ENCODE measurements at regions not wholly inside any gene's neighbourhood (a gene's known extent, or its start where the extent isn't known, plus 50 kb on each side); places are given as distances from the start of the nearest gene placed in this dataset.
A peak's percentile ranks its signal among the peaks of the same experiment; 100 is the strongest.

DNA sequence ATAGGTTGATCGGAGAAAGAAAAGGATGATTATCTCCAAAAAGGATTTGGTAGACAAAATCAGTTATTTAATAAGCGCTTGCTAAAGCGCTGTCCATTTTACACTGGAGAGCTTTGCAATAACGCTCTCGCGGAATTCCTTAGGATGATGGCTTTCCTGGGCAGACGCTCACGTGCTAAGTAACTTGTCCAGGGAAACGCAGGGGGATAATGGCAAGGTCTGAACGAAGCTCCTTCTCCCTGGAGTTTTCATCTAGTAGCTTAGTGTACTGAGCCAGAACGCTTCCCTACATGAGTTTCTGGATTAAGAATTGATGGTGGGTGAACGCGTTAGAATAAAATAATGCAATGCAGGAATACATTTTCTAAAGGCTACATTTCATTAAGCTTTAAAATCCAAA, 739.5 kb upstream of the SALL3 start:
- Histone ChIP-seq H3K27me3 (no peaks in the 10 kb centered on the region), H3K27ac (no peak overlapping the region), H3K36me3 (no peaks in the 10 kb centered on the region), H3K4me3 (no peak overlapping the region), H3K4me1 (peaks cover 0 to 6% (median 0%) of the 10 kb centered on the region in 12 donors), H3K9me3 (no peaks in the 10 kb centered on the region)
- DNase-seq (no peak), ATAC-seq (no peak)
- intact Hi-C loops (cut with DNase I): no loop called here
- WGBS, 4 donors: 69 to 88% (median 85%) methylated on average over 13 of the region's 13 CpGs
- no peak for TF ChIP-seq POLR2A (IDR thresholded peaks at IDR 0.05)
- TF ChIP-seq, protein P1, sequence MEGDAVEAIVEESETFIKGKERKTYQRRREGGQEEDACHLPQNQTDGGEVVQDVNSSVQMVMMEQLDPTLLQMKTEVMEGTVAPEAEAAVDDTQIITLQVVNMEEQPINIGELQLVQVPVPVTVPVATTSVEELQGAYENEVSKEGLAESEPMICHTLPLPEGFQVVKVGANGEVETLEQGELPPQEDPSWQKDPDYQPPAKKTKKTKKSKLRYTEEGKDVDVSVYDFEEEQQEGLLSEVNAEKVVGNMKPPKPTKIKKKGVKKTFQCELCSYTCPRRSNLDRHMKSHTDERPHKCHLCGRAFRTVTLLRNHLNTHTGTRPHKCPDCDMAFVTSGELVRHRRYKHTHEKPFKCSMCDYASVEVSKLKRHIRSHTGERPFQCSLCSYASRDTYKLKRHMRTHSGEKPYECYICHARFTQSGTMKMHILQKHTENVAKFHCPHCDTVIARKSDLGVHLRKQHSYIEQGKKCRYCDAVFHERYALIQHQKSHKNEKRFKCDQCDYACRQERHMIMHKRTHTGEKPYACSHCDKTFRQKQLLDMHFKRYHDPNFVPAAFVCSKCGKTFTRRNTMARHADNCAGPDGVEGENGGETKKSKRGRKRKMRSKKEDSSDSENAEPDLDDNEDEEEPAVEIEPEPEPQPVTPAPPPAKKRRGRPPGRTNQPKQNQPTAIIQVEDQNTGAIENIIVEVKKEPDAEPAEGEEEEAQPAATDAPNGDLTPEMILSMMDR (IDR thresholded peaks at IDR 0.05): no peak

DNA sequence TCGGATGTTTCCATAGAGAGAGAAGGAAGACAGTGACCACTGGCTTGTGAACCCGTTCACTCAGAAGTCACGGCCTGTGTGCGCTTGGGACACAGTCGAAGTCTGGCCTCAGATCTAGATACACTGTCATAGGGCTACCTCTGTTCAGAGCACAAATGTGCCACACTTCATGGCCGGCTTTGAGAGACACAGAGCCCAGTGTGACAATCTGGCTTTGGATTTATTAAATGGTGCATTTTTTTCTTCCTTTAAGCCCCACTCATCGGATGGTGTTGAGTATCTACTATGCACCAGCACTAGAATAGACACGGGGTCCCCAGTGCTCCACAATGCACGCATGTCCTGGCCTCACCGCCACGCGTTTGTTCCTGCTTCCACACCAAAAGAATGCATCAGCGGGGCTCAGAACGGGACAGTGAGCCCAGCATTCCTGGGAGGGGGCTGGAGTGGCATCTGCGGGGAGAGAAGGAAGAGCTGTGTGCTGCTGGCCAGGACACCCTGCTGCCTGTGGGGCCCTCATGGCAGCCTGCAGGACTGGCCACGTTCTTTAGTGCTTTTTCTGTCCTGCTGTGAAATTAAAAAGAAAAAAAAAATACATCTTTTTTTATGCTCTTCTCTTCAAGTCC, 738.9 kb upstream of the SALL3 start:
- H3K4me1 ChIP-seq: peaks cover 0 to 6% (median 0%) of the 10 kb centered on the region in 12 donors
- DNase-seq (no peak), ATAC-seq (no peak)
- WGBS, 4 donors: 52 to 67% (median 61%) methylated on average over 16 of the region's 16 CpGs
- H3K9me3 ChIP-seq: no peaks in the 10 kb centered on the region
- no peaks in the 10 kb centered on the region for H3K27me3 ChIP-seq
- intact Hi-C loops (cut with DNase I): no loop called here
- no peak overlapping the region for H3K4me3 ChIP-seq
- TF ChIP-seq POLR2A (IDR thresholded peaks at IDR 0.05): no peak
- TF ChIP-seq, protein P1 (IDR thresholded peaks at IDR 0.05): no peak
- peak overlapping the region in 3 of 12 donors; percentile 32 to 54 (median 48) for H3K27ac ChIP-seq
- no peaks in the 10 kb centered on the region for H3K36me3 ChIP-seq

DNA sequence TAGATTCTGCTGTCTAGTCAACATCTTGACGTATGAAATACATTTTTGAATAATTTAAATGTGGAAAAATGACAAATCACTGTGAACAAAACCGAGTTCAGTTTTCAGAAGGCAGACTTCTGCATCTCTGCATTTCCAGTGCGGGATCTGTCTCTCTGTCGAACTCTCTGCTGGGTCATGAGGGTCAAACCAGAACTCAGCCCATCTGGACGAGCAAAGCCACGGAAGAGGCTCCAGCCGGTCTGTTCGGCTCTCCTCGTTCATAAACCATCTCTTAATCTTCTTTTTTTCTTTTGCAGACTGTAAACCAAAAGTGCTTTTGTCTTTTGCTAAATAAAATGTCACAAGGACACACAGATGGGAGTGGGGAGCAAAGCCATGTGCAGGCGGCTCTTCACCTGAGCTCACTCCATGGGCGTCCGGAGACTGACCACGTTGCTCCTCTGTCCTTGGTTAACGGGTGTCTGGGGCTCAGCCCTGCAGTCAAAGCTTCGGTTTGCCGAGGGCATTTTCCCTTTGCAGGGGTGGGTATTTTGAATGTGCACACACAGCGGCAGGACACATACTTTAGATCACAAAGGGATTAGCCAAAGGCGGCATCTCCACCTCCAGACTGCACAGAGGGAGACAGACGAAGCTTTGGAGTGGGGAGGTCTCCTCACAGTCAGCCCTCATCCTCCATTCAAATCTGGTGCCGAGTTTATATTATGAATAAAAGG, 737.9 kb upstream of the SALL3 start:
- no peak for DNase-seq
- peak overlapping the region in 8 of 12 donors; percentile 15 to 78 (median 50) for H3K27ac ChIP-seq
- peak in 2 of 4 donors; percentile 41 to 44 for ATAC-seq
- peaks cover 0 to 6% (median 0%) of the 10 kb centered on the region in 12 donors for H3K4me1 ChIP-seq
- H3K9me3 ChIP-seq: no peaks in the 10 kb centered on the region
- TF ChIP-seq POLR2A (IDR thresholded peaks at IDR 0.05): no peak
- TF ChIP-seq, protein P1 (IDR thresholded peaks at IDR 0.05): no peak
- peak overlapping the region in 5 of 12 donors; percentile 2 to 41 (median 15) for H3K4me3 ChIP-seq
- peaks cover 0 to 3% (median 0%) of the 10 kb centered on the region in 9 donors for H3K27me3 ChIP-seq
- intact Hi-C loops (cut with DNase I): no loop called here
- WGBS, 4 donors: 45 to 55% (median 52%) methylated on average over 20 of the region's 20 CpGs
- no peaks in the 10 kb centered on the region for H3K36me3 ChIP-seq

DNA sequence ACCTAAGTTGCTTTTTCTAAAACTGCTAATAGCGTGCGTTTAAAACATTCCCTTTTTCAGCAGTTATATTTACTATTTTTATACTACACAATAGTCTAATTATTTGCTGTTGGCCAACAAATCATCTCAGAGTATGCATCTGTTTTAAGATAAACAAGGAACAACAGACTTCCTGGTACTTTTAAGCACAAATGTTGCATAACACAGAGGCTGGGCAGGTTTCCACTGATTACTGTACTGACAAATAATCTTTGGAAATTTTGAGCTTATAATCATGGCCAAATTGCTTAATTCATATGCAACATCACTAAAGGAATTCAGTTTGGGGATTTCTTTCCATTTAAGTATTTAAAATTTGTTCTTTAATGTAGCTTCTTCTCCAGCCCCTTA, 737.4 kb upstream of the SALL3 start:
- ATAC-seq: peak in 3 of 4 donors; percentile 57 to 77 (median 64)
- intact Hi-C loops (cut with DNase I): no loop called here
- peak overlapping the region in 3 of 12 donors; percentile 2 to 41 (median 20) for H3K4me3 ChIP-seq
- H3K36me3 ChIP-seq: no peaks in the 10 kb centered on the region
- peaks cover 0 to 9% (median 0%) of the 10 kb centered on the region in 9 donors for H3K27me3 ChIP-seq
- H3K27ac ChIP-seq: peak overlapping the region in 7 of 12 donors; percentile 15 to 78 (median 52)
- TF ChIP-seq POLR2A (IDR thresholded peaks at IDR 0.05): no peak
- TF ChIP-seq, protein P1 (IDR thresholded peaks at IDR 0.05): no peak
- 37 to 52% (median 45%) methylated on average over 2 of the region's 2 CpGs for WGBS, 4 donors
- no peaks in the 10 kb centered on the region for H3K9me3 ChIP-seq
- peaks cover 0 to 6% (median 0%) of the 10 kb centered on the region in 12 donors for H3K4me1 ChIP-seq
- DNase-seq: peak in 3 of 5 donors; percentile 46 to 51 (median 49)

Measured in heart left ventricle (tissue), 16 donors.